Anterior cingulate cortex (tissue), 58 donors: ENCODE measurements at regions not wholly inside any gene's neighbourhood (a gene's known extent, or its start where the extent isn't known, plus 50 kb on each side); places are given as distances from the start of the nearest gene placed in this dataset.
"Not testable (repeated sequence)": the region's sequence is repeated elsewhere in the genome, so short reads cannot be mapped to it uniquely, and the experiment has no call there.

Experiments
- DNase-seq, 58 donors: peaks; one replicate each; lab custom pipeline; 2025; lab: John Stamatoyannopoulos, UW

DNA sequence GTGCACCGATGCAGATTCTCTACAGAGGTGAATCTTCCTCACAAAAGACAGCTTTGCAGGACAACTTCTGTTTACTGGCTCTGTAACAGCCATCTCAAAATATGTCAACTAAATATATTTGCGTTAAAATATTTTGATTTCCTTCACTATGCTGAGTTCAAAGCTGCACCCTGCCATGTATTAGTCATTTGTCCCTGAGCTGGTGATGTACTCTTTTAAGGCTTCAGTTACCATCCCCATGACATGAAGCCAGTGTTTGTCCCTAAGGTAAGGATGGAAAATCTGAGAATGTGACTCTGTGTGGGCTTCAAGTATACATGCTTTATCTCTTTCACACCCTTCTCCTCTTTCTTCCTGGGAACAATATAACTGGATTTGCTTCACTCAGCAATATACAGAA lies 70.2 kb upstream of the BTG3 start:
- DNase-seq: no peak

DNA sequence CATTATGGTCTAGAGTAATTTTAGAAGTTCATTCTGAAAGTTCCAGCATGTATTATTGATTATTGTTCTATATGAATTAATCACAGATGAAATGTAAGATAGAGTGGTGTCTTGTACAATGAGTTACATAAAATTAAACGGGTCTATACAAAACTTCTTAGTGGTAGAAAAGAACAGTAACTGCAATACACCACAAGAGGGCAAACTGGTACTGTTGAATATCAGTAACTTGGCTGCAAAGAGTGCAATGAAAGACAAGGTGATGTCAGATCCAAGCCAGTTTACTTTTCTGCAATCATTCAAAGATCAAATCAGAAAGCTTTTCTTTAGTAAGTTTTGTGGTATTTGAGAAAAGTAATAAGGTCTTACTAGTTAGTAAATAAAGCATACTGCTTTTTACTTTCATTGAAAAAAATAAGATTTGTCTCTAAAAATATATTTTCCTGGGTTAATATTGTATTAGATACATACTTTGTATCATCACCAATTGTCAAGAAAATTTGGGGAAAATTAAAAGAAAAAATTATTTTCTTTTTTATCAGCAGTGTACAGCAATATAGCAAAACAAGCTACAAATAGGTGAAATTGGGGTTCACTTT lies 66.4 kb upstream of the BTG3 start:
- peak in 3 of 58 donors; percentile 15 to 67 (median 27) for DNase-seq

DNA sequence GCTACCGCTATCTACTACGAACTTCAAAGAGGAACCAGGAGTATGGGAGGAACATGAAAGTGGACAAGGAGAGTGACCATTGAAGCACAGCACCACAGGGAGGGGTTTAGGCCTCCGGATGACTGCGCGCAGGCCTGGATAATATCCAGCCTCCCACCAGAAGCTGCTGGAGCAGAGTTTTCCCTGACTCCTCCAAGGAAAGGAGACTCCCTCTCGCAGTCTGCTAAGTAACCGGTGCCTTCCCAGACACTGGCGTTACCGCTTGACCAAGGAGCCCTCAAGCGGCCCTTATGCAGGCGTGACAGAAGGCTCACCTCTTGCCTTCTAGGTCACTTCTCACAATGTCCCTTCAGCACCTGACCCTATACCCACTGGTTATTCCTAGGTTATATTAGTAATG lies 64.2 kb upstream of the BTG3 start:
- DNase-seq: not testable (repeated sequence)

DNA sequence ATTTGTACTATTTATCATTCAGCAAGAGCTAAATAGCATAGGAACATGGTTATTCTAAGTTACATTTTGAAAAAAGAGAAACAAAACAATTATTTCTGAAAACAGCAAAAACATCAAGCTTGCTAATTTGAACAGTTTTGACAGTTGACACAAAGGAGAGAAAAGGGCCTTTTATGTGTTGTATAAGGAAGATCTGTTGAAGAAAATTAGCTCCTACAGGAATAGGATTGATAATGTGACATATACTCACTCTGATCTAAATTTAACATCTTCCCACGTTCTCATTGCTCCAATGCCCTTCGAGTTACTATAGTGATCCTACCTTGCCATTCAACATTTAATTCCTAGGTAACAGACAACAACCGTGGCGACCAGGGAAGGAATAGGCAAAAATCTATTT lies 61.4 kb upstream of the BTG3 start:
- DNase-seq: no peak

GRCh38 chr21:17673261-17674020 lies 60.7 kb upstream of the BTG3 start:
- no peak for DNase-seq

DNA sequence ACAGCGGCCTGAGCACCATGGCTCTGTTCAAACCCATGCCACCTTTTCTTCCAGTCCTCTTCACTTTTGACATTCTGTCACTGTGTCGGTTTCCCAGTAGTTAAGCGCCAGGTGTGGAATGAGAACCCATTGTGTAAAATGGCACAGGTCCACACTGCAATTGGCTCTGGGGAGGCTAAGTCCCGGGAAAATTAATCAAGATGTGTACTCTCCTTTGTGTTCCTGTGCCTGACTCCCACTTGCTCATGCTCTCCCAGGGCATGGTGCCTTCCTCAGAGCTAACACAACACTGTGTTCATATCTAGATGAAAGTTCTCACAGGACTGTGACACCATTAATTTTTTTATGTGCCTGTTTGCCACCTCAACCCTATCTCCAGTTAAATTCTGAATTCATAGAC lies 59.0 kb upstream of the BTG3 start:
- DNase-seq: no peak

GRCh38 chr21:17668479-17669140 lies 55.9 kb upstream of the BTG3 start:
- no peak for DNase-seq

DNA sequence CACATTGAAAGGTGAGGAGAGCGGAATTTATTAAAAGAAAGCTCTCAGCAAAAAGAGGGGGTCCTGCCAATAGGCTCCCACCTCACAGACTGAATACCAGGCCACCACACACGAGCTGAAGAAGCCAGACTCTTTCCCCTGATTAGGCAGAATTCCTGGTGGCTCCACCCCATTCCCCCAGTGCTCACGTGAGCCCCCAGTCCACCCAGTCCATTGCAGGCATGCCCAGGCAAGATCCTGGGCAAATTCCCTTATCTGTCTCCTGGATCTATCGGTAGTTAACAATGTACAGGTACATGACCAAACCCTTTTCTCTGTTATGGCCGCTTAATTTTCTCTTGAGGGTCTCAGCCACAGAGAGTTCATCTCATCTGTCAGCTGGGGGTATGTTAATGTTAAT lies 54.6 kb upstream of the BTG3 start:
- DNase-seq: no peak
